Lower leg skin (tissue), 4 donors: ENCODE measurements at regions not wholly inside any gene's neighbourhood (a gene's known extent, or its start where the extent isn't known, plus 50 kb on each side); places are given as distances from the start of the nearest gene placed in this dataset.
"Not testable (repeated sequence)": the region's sequence is repeated elsewhere in the genome, so short reads cannot be mapped to it uniquely, and the experiment has no call there.

Experiments
- DNase-seq, 2 donors: peaks; one replicate each; pipeline ENCODE4 v3.0.0-alpha.2; 2019; ENCODE audit warnings: low spot score in 2 of 2
- H3K4me3 ChIP-seq: fragments of 200-600 bp; sonication (generic); 2 replicates; pipeline ENCODE4 v1.5.1; 2017; ENCODE audit warnings: mild to moderate bottlenecking, low read depth; ENCODE audit not compliant: poor library complexity, severe bottlenecking
- POLR2A ChIP-seq, 2 donors: fragments of 450-650 bp; IDR thresholded peaks; one replicate each; pipeline ENCODE4 v1.6.1; 2016 to 2017; ENCODE audit warnings: antibody characterized with exemption in 2 of 2, mild to moderate bottlenecking in 1 of 2, moderate library complexity in 1 of 2
- WGBS, 2 donors: methylation state at CpG; one replicate each; pipeline ENCODE4 v1.1.5; 2018; 5-methylcytosine and 5-hydroxymethylcytosine counted together
- intact Hi-C: fragments of 100-400 bp; cut with DNase I; formaldehyde crosslinking; loops from one replicate; pipeline ENCODE4 v1.15.0; 2023; ENCODE audit warnings: low total_unique reads
- TF ChIP-seq, protein P1 (sequence below), 3 donors: fragments of 450-650 bp; IDR thresholded peaks; one replicate each; pipeline ENCODE4 v1.5.1; 2016; ENCODE audit warnings: antibody characterized with exemption in 3 of 3, mild to moderate bottlenecking in 3 of 3, moderate library complexity in 2 of 3

- WGBS, 2 donors: 17% methylated on average over 1 of the region's 1 CpG
- intact Hi-C loops: no loop called here
- no peak overlapping the region for H3K4me3 ChIP-seq
- DNase-seq: no peak
- TF ChIP-seq, protein P1, sequence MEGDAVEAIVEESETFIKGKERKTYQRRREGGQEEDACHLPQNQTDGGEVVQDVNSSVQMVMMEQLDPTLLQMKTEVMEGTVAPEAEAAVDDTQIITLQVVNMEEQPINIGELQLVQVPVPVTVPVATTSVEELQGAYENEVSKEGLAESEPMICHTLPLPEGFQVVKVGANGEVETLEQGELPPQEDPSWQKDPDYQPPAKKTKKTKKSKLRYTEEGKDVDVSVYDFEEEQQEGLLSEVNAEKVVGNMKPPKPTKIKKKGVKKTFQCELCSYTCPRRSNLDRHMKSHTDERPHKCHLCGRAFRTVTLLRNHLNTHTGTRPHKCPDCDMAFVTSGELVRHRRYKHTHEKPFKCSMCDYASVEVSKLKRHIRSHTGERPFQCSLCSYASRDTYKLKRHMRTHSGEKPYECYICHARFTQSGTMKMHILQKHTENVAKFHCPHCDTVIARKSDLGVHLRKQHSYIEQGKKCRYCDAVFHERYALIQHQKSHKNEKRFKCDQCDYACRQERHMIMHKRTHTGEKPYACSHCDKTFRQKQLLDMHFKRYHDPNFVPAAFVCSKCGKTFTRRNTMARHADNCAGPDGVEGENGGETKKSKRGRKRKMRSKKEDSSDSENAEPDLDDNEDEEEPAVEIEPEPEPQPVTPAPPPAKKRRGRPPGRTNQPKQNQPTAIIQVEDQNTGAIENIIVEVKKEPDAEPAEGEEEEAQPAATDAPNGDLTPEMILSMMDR (IDR thresholded peaks at IDR 0.05): no peak
- TF ChIP-seq POLR2A (IDR thresholded peaks at IDR 0.05): no peak
Observed at GRCh38 chr3:112718516-112718915, 77.6 kb upstream of the CCDC80 start.

DNA sequence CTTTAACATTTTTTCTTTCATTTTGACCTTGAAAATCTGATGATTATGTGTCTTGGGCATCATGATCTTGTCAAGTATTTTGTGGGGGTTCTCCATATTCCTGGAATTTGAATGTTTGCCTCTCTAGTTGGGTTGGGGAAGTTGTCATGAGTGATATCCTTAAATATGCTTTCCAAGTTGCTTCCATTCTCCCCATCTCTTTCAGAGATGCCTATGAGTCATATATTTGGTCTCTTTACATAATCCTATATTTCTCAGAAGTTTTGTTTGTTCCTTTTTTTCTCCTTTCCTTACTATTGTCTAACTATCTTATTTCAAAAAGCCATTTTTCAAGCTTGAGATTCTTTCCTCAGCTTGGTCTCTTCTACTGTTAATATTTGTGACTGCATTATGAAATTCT is 69.0 kb upstream of the CCDC80 start:
- DNase-seq: no peak
- no peak overlapping the region for H3K4me3 ChIP-seq
- TF ChIP-seq POLR2A (IDR thresholded peaks at IDR 0.05): no peak
- TF ChIP-seq, protein P1 (IDR thresholded peaks at IDR 0.05): no peak
- intact Hi-C loops: no loop called here

DNA sequence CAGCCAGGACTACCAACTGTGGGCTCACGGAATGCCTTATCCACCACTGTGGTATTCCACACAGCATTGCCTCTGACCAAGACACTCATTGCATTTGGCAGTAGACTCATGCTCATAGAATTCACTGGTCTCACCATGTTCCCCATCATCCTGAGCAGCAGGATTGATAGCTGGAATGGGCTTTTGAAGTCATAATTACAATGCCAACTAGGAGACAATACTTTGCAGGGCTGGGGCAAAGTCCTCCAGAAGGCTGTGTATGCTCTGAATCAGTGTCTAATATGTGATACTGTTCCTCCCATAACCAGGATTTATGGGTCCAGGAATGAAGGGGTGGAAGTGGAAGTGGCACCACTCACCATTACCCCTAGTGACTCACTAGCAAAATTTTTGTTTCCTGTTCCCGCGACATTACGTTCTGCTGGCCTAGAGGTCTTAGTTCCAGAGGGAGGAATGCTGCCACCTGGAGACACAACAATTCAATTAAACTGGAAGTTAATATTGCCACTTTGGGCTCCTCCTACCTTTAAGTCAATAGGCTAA is 58.6 kb upstream of the CCDC80 start:
- no peak for DNase-seq
- TF ChIP-seq, protein P1 (IDR thresholded peaks at IDR 0.05): no peak
- no peak for TF ChIP-seq POLR2A (IDR thresholded peaks at IDR 0.05)
- 77 to 89% methylated on average over 4 of the region's 4 CpGs for WGBS, 2 donors
- intact Hi-C loops: no loop called here
- no peak overlapping the region for H3K4me3 ChIP-seq

GRCh38 chr3:112698442-112698841 is 57.5 kb upstream of the CCDC80 start:
- WGBS, 2 donors: 77 to 84% methylated on average over 2 of the region's 2 CpGs
- H3K4me3 ChIP-seq, intact Hi-C loops, DNase-seq: not testable (repeated sequence)

- 29 to 50% methylated on average over 3 of the region's 3 CpGs for WGBS, 2 donors
- not testable (repeated sequence) for DNase-seq
Observed at GRCh38 chr3:112696244-112696643, 55.3 kb upstream of the CCDC80 start.

DNA sequence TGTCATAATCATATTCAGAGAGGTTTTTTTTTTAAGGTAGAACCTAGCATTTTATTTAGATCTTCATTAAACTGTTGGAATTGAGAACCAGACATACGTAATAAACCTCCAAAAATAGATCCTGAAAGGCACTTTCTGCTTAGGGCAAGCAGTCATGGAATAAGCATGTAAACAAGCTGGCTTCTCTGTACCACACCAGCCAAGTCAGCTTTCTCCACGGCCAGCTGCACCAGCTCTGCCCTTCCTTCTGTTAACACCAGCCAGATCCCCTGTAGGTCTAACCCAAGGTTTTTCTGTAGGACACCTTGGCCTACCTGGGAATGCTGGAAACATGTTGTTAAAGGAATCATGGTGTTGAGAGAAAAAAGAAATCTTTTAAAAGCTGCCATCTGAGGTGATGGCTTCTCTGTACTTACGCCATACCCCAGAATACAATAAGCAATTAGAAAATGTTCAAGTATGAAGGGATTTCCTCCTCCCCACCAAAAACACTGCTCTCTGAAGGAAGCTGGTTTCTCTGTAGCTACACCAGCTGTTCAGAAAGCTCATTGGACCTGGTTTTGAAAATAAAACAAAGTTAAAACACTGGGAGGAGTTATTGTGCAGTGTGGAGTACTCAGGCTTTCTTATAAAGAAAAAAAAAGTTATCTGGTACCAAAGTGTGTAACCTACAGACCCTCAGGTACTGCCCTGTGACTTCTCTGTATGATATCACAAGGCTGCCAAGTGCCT is 54.6 kb upstream of the CCDC80 start:
- H3K4me3 ChIP-seq, DNase-seq, intact Hi-C loops: not testable (repeated sequence)
- 38 to 42% methylated on average over 3 of the region's 3 CpGs for WGBS, 2 donors

More at GRCh38 chr3:112696244-112696643, 55.3 kb upstream of the CCDC80 start:
- H3K4me3 ChIP-seq, intact Hi-C loops: not testable (repeated sequence)

DNA sequence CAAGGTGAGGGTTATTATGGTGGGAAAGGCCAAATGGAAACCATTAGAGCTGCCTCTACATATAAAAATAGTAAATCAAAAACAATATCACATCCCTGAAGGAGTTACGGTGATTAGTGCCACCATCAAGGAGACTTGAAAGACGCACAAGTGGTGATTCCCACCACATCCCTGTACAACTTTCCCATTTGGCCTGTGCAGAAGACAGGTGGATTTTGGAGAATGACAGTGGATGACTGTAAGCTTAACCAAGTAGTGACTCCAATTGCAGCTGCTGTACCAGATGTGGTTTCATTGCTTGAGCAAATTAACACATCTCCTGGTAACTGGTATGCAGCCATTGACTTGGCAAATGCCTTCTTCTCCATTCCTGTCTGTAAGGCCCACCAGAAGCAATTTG is 54.0 kb upstream of the CCDC80 start:
- H3K4me3 ChIP-seq, intact Hi-C loops, DNase-seq: not testable (repeated sequence)
- WGBS, 2 donors: 88 to 90% methylated on average over 2 of the region's 2 CpGs

DNA sequence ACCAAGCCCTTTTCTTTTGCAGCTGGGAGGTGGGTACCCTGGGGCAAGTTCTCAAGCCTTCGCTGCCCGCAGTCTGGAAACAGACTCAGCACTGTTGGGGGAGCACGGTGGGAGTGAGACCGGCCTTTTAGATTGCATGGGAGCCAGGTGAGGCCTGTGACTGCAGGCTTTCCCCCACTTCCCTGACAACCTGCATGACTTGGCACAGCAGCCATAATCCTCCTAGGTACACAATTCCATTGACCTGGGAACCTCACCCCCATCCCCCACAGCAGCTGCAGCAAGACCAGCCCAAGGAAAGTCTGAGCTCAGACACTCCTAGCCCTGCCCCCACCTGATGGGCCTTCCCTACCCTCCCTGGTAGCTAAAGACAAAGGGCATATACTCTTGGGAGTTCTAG is 52.2 kb upstream of the CCDC80 start:
- TF ChIP-seq POLR2A (IDR thresholded peaks at IDR 0.05): no peak
- TF ChIP-seq, protein P1 (IDR thresholded peaks at IDR 0.05): no peak
- intact Hi-C loops: no loop called here
- 94 to 96% methylated on average over 4 of the region's 4 CpGs for WGBS, 2 donors
- no peak overlapping the region for H3K4me3 ChIP-seq
- DNase-seq: no peak
